HepG2 (cell line): ENCODE measurements at regions not wholly inside any gene's neighbourhood (a gene's known extent, or its start where the extent isn't known, plus 50 kb on each side); places are given as distances from the start of the nearest gene placed in this dataset.

Experiments used
- CREB1 ChIP-seq, 2 experiments: fragments of 450-650 bp in 1 of 2; IDR thresholded peaks; 2 replicates each; pipeline ENCODE4 v1.6.1; 2016 to 2017; ENCODE audit warnings: control low read depth in 1 of 2, mild to moderate bottlenecking in 1 of 2, missing compliant biosample characterization in 1 of 2, missing genetic modification characterization in 1 of 2
- FOXK1 ChIP-seq: sonication (generic); formaldehyde crosslinking; IDR thresholded peaks from 2 replicates; pipeline ENCODE4 v1.4.0; 2020; ENCODE audit warnings: low read depth, missing genetic modification reagents, borderline replicate concordance
- KDM5B ChIP-seq: sonication (generic); formaldehyde crosslinking; IDR thresholded peaks from 2 replicates; pipeline ENCODE4 v1.4.0; 2020; ENCODE audit warnings: missing genetic modification reagents, mild to moderate bottlenecking, borderline replicate concordance
- SIN3A ChIP-seq: IDR thresholded peaks from 2 replicates; pipeline ENCODE4 v1.6.1; 2011; ENCODE audit warnings: low read depth, mild to moderate bottlenecking, control low read depth, low read length, borderline replicate concordance
- ZNF274 ChIP-seq: sonication (generic); formaldehyde crosslinking; IDR thresholded peaks from 2 replicates; pipeline ENCODE4 v1.5.1; 2020; ENCODE audit warnings: mild to moderate bottlenecking, missing genetic modification reagents
- ZNF530 ChIP-seq: sonication (generic); formaldehyde crosslinking; IDR thresholded peaks from 2 replicates; pipeline ENCODE4 v1.5.0; 2020; ENCODE audit warnings: low read depth, mild to moderate bottlenecking, missing genetic modification reagents
- TF ChIP-seq, protein P1 (sequence below): sonication (generic); formaldehyde crosslinking; IDR thresholded peaks from 2 replicates; pipeline ENCODE4 v1.5.0; 2020; ENCODE audit warnings: mild to moderate bottlenecking, missing genetic modification reagents, moderate library complexity
- TF ChIP-seq, protein P2 (sequence below): sonication (generic); formaldehyde crosslinking; IDR thresholded peaks from 2 replicates; pipeline ENCODE4 v1.4.0; 2020; ENCODE audit warnings: missing genetic modification reagents, mild to moderate bottlenecking, borderline replicate concordance
- TF ChIP-seq, protein P3 (sequence below): sonication (generic); formaldehyde crosslinking; IDR thresholded peaks from 2 replicates; pipeline ENCODE4 v1.8.0; 2022; ENCODE audit warnings: mild to moderate bottlenecking, missing genetic modification reagents; ENCODE audit not compliant: insufficient replicate concordance
- TF ChIP-seq, protein P4 (sequence below): sonication (generic); formaldehyde crosslinking; IDR thresholded peaks from 2 replicates; pipeline ENCODE4 v1.4.0; 2020; ENCODE audit warnings: missing genetic modification reagents

DNA sequence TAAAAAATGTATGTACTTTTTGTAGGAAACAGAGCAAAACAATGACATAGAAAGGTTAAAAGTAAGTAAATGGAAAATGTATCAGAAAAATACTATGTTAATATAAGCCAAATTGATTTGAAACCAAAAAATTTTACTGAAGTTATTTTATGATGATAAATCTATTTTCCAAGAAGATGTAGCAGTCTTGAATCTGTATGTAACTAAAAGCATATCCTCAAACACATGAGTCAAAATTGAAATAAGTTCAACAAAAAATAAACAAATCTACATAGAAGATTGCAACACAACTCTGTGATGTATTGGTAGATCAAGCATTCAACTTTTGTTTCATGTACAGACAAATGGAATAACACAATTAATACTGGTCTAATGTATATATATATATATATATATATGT, 450.0 kb downstream of the SPRY1 start:
- TF ChIP-seq FOXK1 (no peak), CREB1 (IDR thresholded peaks at IDR 0.05) (no peak), CREB1 (CRISPR knock-in tag; IDR thresholded peaks at IDR 0.05) (no peak), KDM5B (CRISPR knock-in tag) (no peak), SIN3A (no peak), ZNF530 (CRISPR knock-in tag) (no peak), ZNF274 (CRISPR knock-in tag) (no peak)
- TF ChIP-seq, protein P1, sequence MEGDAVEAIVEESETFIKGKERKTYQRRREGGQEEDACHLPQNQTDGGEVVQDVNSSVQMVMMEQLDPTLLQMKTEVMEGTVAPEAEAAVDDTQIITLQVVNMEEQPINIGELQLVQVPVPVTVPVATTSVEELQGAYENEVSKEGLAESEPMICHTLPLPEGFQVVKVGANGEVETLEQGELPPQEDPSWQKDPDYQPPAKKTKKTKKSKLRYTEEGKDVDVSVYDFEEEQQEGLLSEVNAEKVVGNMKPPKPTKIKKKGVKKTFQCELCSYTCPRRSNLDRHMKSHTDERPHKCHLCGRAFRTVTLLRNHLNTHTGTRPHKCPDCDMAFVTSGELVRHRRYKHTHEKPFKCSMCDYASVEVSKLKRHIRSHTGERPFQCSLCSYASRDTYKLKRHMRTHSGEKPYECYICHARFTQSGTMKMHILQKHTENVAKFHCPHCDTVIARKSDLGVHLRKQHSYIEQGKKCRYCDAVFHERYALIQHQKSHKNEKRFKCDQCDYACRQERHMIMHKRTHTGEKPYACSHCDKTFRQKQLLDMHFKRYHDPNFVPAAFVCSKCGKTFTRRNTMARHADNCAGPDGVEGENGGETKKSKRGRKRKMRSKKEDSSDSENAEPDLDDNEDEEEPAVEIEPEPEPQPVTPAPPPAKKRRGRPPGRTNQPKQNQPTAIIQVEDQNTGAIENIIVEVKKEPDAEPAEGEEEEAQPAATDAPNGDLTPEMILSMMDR (CRISPR knock-in tag) = no peak
- TF ChIP-seq, protein P2, sequence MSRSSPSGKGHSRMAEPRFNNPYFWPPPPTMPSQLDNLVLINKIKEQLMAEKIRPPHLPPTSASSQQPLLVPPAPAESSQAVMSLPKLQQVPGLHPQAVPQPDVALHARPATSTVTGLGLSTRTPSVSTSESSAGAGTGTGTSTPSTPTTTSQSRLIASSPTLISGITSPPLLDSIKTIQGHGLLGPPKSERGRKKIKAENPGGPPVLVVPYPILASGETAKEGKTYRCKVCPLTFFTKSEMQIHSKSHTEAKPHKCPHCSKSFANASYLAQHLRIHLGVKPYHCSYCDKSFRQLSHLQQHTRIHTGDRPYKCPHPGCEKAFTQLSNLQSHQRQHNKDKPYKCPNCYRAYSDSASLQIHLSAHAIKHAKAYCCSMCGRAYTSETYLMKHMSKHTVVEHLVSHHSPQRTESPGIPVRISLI = no peak
- TF ChIP-seq, protein P3, sequence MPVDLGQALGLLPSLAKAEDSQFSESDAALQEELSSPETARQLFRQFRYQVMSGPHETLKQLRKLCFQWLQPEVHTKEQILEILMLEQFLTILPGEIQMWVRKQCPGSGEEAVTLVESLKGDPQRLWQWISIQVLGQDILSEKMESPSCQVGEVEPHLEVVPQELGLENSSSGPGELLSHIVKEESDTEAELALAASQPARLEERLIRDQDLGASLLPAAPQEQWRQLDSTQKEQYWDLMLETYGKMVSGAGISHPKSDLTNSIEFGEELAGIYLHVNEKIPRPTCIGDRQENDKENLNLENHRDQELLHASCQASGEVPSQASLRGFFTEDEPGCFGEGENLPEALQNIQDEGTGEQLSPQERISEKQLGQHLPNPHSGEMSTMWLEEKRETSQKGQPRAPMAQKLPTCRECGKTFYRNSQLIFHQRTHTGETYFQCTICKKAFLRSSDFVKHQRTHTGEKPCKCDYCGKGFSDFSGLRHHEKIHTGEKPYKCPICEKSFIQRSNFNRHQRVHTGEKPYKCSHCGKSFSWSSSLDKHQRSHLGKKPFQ (CRISPR knock-in tag) = no peak
- TF ChIP-seq, protein P4, sequence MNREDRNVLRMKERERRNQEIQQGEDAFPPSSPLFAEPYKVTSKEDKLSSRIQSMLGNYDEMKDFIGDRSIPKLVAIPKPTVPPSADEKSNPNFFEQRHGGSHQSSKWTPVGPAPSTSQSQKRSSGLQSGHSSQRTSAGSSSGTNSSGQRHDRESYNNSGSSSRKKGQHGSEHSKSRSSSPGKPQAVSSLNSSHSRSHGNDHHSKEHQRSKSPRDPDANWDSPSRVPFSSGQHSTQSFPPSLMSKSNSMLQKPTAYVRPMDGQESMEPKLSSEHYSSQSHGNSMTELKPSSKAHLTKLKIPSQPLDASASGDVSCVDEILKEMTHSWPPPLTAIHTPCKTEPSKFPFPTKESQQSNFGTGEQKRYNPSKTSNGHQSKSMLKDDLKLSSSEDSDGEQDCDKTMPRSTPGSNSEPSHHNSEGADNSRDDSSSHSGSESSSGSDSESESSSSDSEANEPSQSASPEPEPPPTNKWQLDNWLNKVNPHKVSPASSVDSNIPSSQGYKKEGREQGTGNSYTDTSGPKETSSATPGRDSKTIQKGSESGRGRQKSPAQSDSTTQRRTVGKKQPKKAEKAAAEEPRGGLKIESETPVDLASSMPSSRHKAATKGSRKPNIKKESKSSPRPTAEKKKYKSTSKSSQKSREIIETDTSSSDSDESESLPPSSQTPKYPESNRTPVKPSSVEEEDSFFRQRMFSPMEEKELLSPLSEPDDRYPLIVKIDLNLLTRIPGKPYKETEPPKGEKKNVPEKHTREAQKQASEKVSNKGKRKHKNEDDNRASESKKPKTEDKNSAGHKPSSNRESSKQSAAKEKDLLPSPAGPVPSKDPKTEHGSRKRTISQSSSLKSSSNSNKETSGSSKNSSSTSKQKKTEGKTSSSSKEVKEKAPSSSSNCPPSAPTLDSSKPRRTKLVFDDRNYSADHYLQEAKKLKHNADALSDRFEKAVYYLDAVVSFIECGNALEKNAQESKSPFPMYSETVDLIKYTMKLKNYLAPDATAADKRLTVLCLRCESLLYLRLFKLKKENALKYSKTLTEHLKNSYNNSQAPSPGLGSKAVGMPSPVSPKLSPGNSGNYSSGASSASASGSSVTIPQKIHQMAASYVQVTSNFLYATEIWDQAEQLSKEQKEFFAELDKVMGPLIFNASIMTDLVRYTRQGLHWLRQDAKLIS (CRISPR knock-in tag) = no peak
